Loucy (cell line): ENCODE measurements at regions not wholly inside any gene's neighbourhood (a gene's known extent, or its start where the extent isn't known, plus 50 kb on each side); places are given as distances from the start of the nearest gene placed in this dataset.

Experiments used
- H2AFZ ChIP-seq: fragments of 200-600 bp; sonication (generic); 2 replicates; pipeline ENCODE4 v1.6.0; 2016; ENCODE audit warnings: antibody characterized with exemption, mild to moderate bottlenecking, low read length, moderate library complexity
- H3F3A ChIP-seq: fragments of 200-600 bp; 2 replicates; pipeline ENCODE4 v1.6.0; 2016; ENCODE audit warnings: antibody characterized with exemption, low read depth, mild to moderate bottlenecking
- H3K27me3 ChIP-seq: fragments of 200-600 bp; sonication (generic); 2 replicates; pipeline ENCODE4 v1.6.1; 2014; ENCODE audit warnings: low read length, mild to moderate bottlenecking; ENCODE audit not compliant: insufficient read depth, poor library complexity, severe bottlenecking
- H3K36me3 ChIP-seq: fragments of 200-600 bp; sonication (generic); 2 replicates; pipeline ENCODE4 v1.6.1; 2016; ENCODE audit warnings: low read length; ENCODE audit not compliant: insufficient read depth
- H3K4me1 ChIP-seq: fragments of 200-600 bp; sonication (generic); 2 replicates; pipeline ENCODE4 v1.5.1; 2014; ENCODE audit warnings: low read length, mild to moderate bottlenecking; ENCODE audit not compliant: insufficient read depth, poor library complexity, severe bottlenecking
- H3K4me2 ChIP-seq: fragments of 200-600 bp; sonication (generic); 2 replicates; pipeline ENCODE4 v1.6.0; 2014; ENCODE audit warnings: antibody characterized with exemption, low read length, low read depth, mild to moderate bottlenecking; ENCODE audit not compliant: poor library complexity, severe bottlenecking
- H3K4me3 ChIP-seq: fragments of 200-600 bp; sonication (generic); 2 replicates; pipeline ENCODE4 v1.5.1; 2014; ENCODE audit warnings: low read length, mild to moderate bottlenecking, mixed read lengths; ENCODE audit not compliant: poor library complexity, severe bottlenecking
- H3K79me2 ChIP-seq: fragments of 200-600 bp; sonication (generic); 2 replicates; pipeline ENCODE4 v1.6.1; 2014; ENCODE audit warnings: low read length; ENCODE audit not compliant: insufficient read depth
- H3K9ac ChIP-seq: fragments of 200-600 bp; sonication (generic); 2 replicates; pipeline ENCODE4 v1.6.0; 2014; ENCODE audit warnings: mild to moderate bottlenecking, low read depth, low read length, moderate library complexity; ENCODE audit not compliant: poor library complexity, severe bottlenecking
- H3K9me2 ChIP-seq: fragments of 200-600 bp; sonication (generic); replicated peaks from 2 replicates; pipeline ENCODE4 v1.6.1; 2016; ENCODE audit warnings: low read depth, low read length, mixed read lengths
- H3K9me3 ChIP-seq: fragments of 200-600 bp; sonication (generic); 2 replicates; pipeline ENCODE4 v1.6.1; 2014; ENCODE audit warnings: mild to moderate bottlenecking, antibody characterized with exemption, low read length, low read depth; ENCODE audit not compliant: insufficient read depth
- H4K20me1 ChIP-seq: fragments of 200-600 bp; sonication (generic); 2 replicates; pipeline ENCODE4 v1.6.0; 2014; ENCODE audit warnings: antibody characterized with exemption, low read length, mild to moderate bottlenecking; ENCODE audit not compliant: insufficient read depth, poor library complexity, severe bottlenecking
- EZH2phosphoT487 ChIP-seq: fragments of 200-600 bp; IDR thresholded peaks from 2 replicates; pipeline ENCODE4 v1.6.1; 2018; ENCODE audit warnings: antibody characterized with exemption, mild to moderate bottlenecking, moderate library complexity, borderline replicate concordance
- TF ChIP-seq, protein P1 (sequence below): fragments of 200-600 bp; sonication (generic); conservative IDR thresholded peaks from 2 replicates; pipeline ENCODE4 v1.5.1; 2014; ENCODE audit warnings: mild to moderate bottlenecking, antibody characterized with exemption, low read length

DNA sequence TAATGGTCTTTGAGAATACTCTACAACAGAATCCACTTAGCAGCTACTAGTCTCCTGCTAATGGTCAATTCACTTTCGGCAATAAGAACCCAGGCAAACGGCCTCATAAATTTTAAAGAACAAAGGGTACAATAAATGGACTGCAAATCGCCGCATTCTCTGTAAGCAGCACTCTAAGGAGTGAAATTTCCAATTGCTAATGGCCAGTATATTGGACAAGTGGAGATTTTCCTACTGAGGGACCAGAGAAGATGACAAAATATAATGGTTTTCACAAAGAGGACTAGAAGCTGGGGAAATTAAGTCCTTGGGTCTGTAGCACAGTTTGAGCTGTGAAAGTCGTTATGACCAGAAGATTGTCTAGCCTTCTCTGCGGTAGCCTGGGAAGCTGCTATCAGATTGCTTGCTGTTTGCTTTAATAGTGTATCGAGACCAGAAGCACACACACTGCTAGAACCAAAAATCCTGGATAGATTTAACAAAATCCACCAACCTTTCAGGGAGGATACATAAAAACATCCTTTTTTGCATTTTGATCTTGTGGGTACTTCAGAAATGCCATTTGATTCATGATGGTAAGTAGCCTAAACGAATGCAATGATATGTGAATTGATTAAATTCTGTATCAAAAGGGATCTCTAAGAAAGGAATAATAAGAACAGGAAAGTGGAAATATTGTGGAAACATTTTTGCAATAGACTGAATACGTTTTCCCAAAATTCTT lies 53.6 kb upstream of the ATP8B1 start:
- Histone ChIP-seq H3K9me2 (no peaks in the 10 kb centered on the region), H3F3A (no peaks in the 10 kb centered on the region), H3K36me3 (no peaks in the 10 kb centered on the region), H3K79me2 (no peaks in the 10 kb centered on the region), H3K4me2 (no peak overlapping the region), H3K27me3 (no peaks in the 10 kb centered on the region), H4K20me1 (no peaks in the 10 kb centered on the region), H3K9me3 (no peaks in the 10 kb centered on the region), H3K4me3 (no peak overlapping the region), H3K4me1 (no peaks in the 10 kb centered on the region), H2AFZ (no peak overlapping the region), H3K9ac (no peak overlapping the region)
- TF ChIP-seq, protein P1, sequence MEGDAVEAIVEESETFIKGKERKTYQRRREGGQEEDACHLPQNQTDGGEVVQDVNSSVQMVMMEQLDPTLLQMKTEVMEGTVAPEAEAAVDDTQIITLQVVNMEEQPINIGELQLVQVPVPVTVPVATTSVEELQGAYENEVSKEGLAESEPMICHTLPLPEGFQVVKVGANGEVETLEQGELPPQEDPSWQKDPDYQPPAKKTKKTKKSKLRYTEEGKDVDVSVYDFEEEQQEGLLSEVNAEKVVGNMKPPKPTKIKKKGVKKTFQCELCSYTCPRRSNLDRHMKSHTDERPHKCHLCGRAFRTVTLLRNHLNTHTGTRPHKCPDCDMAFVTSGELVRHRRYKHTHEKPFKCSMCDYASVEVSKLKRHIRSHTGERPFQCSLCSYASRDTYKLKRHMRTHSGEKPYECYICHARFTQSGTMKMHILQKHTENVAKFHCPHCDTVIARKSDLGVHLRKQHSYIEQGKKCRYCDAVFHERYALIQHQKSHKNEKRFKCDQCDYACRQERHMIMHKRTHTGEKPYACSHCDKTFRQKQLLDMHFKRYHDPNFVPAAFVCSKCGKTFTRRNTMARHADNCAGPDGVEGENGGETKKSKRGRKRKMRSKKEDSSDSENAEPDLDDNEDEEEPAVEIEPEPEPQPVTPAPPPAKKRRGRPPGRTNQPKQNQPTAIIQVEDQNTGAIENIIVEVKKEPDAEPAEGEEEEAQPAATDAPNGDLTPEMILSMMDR, result no peak
- no peak for TF ChIP-seq EZH2phosphoT487

DNA sequence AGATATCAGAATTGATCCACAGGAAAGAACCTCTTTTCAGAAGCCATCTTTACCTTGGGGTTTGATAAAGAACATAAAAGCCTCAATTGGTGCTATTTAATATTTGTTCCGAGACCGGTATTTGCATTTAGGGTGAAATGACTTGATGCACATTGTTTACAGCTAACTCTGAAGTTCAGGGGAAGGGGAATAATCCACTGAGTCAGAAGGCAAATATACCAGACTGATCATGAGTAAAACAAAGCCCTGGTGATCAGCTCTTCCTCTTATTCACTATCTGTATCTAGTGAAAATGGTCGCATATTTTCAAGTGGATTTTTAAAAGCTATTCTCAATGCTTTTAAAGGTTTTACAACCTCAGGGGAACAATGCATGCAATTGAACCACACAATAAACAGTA lies 53.0 kb upstream of the ATP8B1 start:
- Histone ChIP-seq H3K9me2 (no peaks in the 10 kb centered on the region), H3K4me1 (no peaks in the 10 kb centered on the region), H3K4me2 (no peak overlapping the region)

DNA sequence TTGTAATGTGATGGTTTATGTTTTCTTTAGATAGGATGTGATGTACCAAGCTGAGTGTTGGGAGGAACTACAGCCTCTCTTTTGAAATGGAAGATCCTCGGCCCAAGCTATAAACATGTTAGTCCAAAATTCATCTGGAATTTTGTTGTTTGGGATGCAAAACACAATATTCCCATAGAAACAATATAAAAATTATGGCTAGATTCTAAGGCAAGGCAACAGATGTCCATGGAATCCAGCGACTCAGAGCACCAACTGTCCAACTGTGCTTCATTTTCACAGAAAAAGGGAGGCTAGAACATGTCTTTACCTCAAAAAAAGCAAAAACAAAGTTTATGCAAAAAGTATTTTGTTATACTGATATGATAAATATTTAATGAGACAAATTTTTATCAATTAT lies 52.4 kb upstream of the ATP8B1 start:
- no peaks in the 10 kb centered on the region for H3K9me3 ChIP-seq
- no peaks in the 10 kb centered on the region for H3F3A ChIP-seq
- no peaks in the 10 kb centered on the region for H3K27me3 ChIP-seq
- H2AFZ ChIP-seq, result no peak overlapping the region
- no peak overlapping the region for H3K9ac ChIP-seq
- no peaks in the 10 kb centered on the region for H3K79me2 ChIP-seq
- no peaks in the 10 kb centered on the region for H3K9me2 ChIP-seq
- no peak overlapping the region for H3K4me3 ChIP-seq
- no peaks in the 10 kb centered on the region for H3K36me3 ChIP-seq
- H4K20me1 ChIP-seq, result no peaks in the 10 kb centered on the region
- no peaks in the 10 kb centered on the region for H3K4me1 ChIP-seq
- H3K4me2 ChIP-seq, result no peak overlapping the region
- TF ChIP-seq EZH2phosphoT487, result no peak
- TF ChIP-seq, protein P1, result no peak

More for the DNA sequence above, 53.0 kb upstream of the ATP8B1 start:
- Histone ChIP-seq H3K27me3 (no peaks in the 10 kb centered on the region), H3F3A (no peaks in the 10 kb centered on the region), H4K20me1 (no peaks in the 10 kb centered on the region), H2AFZ (no peak overlapping the region), H3K9me3 (no peaks in the 10 kb centered on the region), H3K79me2 (no peaks in the 10 kb centered on the region), H3K9ac (no peak overlapping the region), H3K36me3 (no peaks in the 10 kb centered on the region), H3K4me3 (no peak overlapping the region)
- TF ChIP-seq, protein P1, result no peak
- no peak for TF ChIP-seq EZH2phosphoT487
